H9 (cell line): ENCODE measurements at regions not wholly inside any gene's neighbourhood (a gene's known extent, or its start where the extent isn't known, plus 50 kb on each side); places are given as distances from the start of the nearest gene placed in this dataset.

Source experiments
- DNase-seq: peaks from one replicate; pipeline ENCODE4 v3.0.0-alpha.2; 2017
- H2AFZ ChIP-seq: one replicate; pipeline ENCODE4 v1.6.1; 2013; ENCODE audit warnings: mild to moderate bottlenecking, low read length, control low read depth, moderate library complexity
- H2AK5ac ChIP-seq: 2 replicates; pipeline ENCODE4 v1.6.1; 2013; ENCODE audit warnings: low read length, control low read depth, mixed read lengths; ENCODE audit not compliant: insufficient read length
- H2BK120ac ChIP-seq: one replicate; pipeline ENCODE4 v1.6.1; 2013; ENCODE audit warnings: low read depth, mild to moderate bottlenecking, low read length, control low read depth, inconsistent platforms; ENCODE audit not compliant: poor library complexity, severe bottlenecking
- H2BK12ac ChIP-seq: 2 replicates; pipeline ENCODE4 v1.6.1; 2013; ENCODE audit warnings: low read length, control low read depth, mixed read lengths, low read depth; ENCODE audit not compliant: insufficient read length
- H2BK15ac ChIP-seq: 2 replicates; pipeline ENCODE4 v1.6.1; 2013; ENCODE audit warnings: low read depth, low read length, control low read depth
- H2BK20ac ChIP-seq: one replicate; pipeline ENCODE4 v1.6.1; 2013; ENCODE audit warnings: low read depth, mild to moderate bottlenecking, low read length, control low read depth, inconsistent platforms; ENCODE audit not compliant: poor library complexity, severe bottlenecking
- H2BK5ac ChIP-seq: 2 replicates; pipeline ENCODE4 v1.6.1; 2013; ENCODE audit warnings: low read length, control low read depth, mixed read lengths; ENCODE audit not compliant: insufficient read length
- H3K14ac ChIP-seq: 2 replicates; pipeline ENCODE4 v1.6.1; 2013; ENCODE audit warnings: low read length, control low read depth; ENCODE audit not compliant: insufficient read depth
- H3K18ac ChIP-seq: 2 replicates; pipeline ENCODE4 v1.6.1; 2013; ENCODE audit warnings: low read depth, mild to moderate bottlenecking, mixed read lengths, low read length, control low read depth; ENCODE audit not compliant: insufficient read length
- H3K23ac ChIP-seq: 2 replicates; pipeline ENCODE4 v1.6.1; 2013; ENCODE audit warnings: low read length, control low read depth, mixed read lengths, low read depth; ENCODE audit not compliant: insufficient read length
- H3K23me2 ChIP-seq: 2 replicates; pipeline ENCODE4 v1.6.1; 2013; ENCODE audit warnings: low read depth, mild to moderate bottlenecking, mixed read lengths, low read length, control low read depth; ENCODE audit not compliant: insufficient read length, poor library complexity, severe bottlenecking
- H3K27ac ChIP-seq: 2 replicates; pipeline ENCODE4 v1.5.1; 2013; ENCODE audit warnings: low read length, control low read depth, mixed read lengths, low read depth; ENCODE audit not compliant: insufficient read length
- H3K27me3 ChIP-seq: 2 replicates; pipeline ENCODE4 v1.6.1; 2013; ENCODE audit warnings: low read length, control low read depth, inconsistent platforms; ENCODE audit not compliant: insufficient read depth
- H3K4ac ChIP-seq: 2 replicates; pipeline ENCODE4 v1.6.1; 2013; ENCODE audit warnings: low read depth, mild to moderate bottlenecking, control low read depth, inconsistent platforms, low read length, moderate library complexity
- H3K4me1 ChIP-seq: 2 replicates; pipeline ENCODE4 v1.6.1; 2013; ENCODE audit warnings: low read length, control low read depth, inconsistent platforms; ENCODE audit not compliant: insufficient read depth
- H3K4me2 ChIP-seq: 2 replicates; pipeline ENCODE4 v1.6.1; 2013; ENCODE audit warnings: low read length, control low read depth, mixed read lengths; ENCODE audit not compliant: insufficient read length, insufficient read depth
- H3K56ac ChIP-seq: 2 replicates; pipeline ENCODE4 v1.6.1; 2013; ENCODE audit warnings: low read depth, mild to moderate bottlenecking, mixed read lengths, low read length, control low read depth; ENCODE audit not compliant: insufficient read length
- H3K79me1 ChIP-seq: 2 replicates; pipeline ENCODE4 v1.6.1; 2013; ENCODE audit warnings: low read depth, mild to moderate bottlenecking, moderate library complexity, low read length, control low read depth, inconsistent platforms; ENCODE audit not compliant: insufficient read depth, poor library complexity, severe bottlenecking
- H3K79me2 ChIP-seq: 2 replicates; pipeline ENCODE4 v1.6.1; 2013; ENCODE audit warnings: low read length, control low read depth, inconsistent platforms; ENCODE audit not compliant: insufficient read depth
- H3K9ac ChIP-seq: 2 replicates; pipeline ENCODE4 v1.6.1; 2013; ENCODE audit warnings: low read length, control low read depth, mixed read lengths; ENCODE audit not compliant: insufficient read length; ENCODE audit errors: extremely low read depth
- H3K9me3 ChIP-seq: one replicate; pipeline ENCODE4 v1.6.1; 2013; ENCODE audit warnings: low read depth, low read length, inconsistent platforms; ENCODE audit not compliant: control insufficient read depth
- H3T11ph ChIP-seq: one replicate; pipeline ENCODE4 v1.6.1; 2013; ENCODE audit warnings: mild to moderate bottlenecking, low read length, control low read depth, inconsistent platforms
- H4K20me1 ChIP-seq: one replicate; pipeline ENCODE4 v1.6.1; 2013; ENCODE audit not compliant: control insufficient read depth, insufficient read length, insufficient read depth
- H4K5ac ChIP-seq: 2 replicates; pipeline ENCODE4 v1.6.1; 2013; ENCODE audit warnings: low read depth, mild to moderate bottlenecking, mixed read lengths, low read length, control low read depth; ENCODE audit not compliant: insufficient read length
- H4K8ac ChIP-seq: replicated peaks from 2 replicates; pipeline ENCODE4 v1.6.1; 2013; ENCODE audit warnings: low read length, control low read depth, mixed read lengths, low read depth; ENCODE audit not compliant: insufficient read length
- H4K91ac ChIP-seq: 2 replicates; pipeline ENCODE4 v1.6.1; 2013; ENCODE audit warnings: low read depth, mild to moderate bottlenecking, moderate library complexity, mixed read lengths, low read length, control low read depth; ENCODE audit not compliant: insufficient read length
- H3K27ac Mint-ChIP-seq, 3 experiments: 2 replicates in 2 of 3; 3 replicates in 1 of 3; pipeline ENCODE4 v1.8.0; 2020 to 2021; ENCODE audit warnings: mixed read lengths in 3 of 3, mild to moderate bottlenecking in 1 of 3, moderate library complexity in 1 of 3
- H3K27me3 Mint-ChIP-seq: 2 replicates; pipeline ENCODE4 v1.8.0; 2021; ENCODE audit warnings: low read depth, mild to moderate bottlenecking, moderate library complexity, mixed read lengths
- H3K36me3 Mint-ChIP-seq, 3 experiments: 2 replicates in 2 of 3; 3 replicates in 1 of 3; pipeline ENCODE4 v1.8.0; 2020 to 2021; ENCODE audit warnings: low read depth in 3 of 3, mixed read lengths in 3 of 3; ENCODE audit not compliant: insufficient read depth in 1 of 3
- H3K4me1 Mint-ChIP-seq, 2 experiments: 2 replicates each; pipeline ENCODE4 v1.8.0; 2020; ENCODE audit warnings: mixed read lengths in 2 of 2
- H3K4me3 Mint-ChIP-seq, 2 experiments: 2 replicates in 1 of 2; 3 replicates in 1 of 2; pipeline ENCODE4 v1.8.0; 2020 to 2021; ENCODE audit warnings: mild to moderate bottlenecking in 2 of 2, mixed read lengths in 2 of 2, moderate library complexity in 1 of 2
- H3K9me3 Mint-ChIP-seq, 2 experiments: 2 replicates in 1 of 2; 3 replicates in 1 of 2; pipeline ENCODE4 v1.8.0; 2020; ENCODE audit warnings: mild to moderate bottlenecking in 2 of 2, mixed read lengths in 2 of 2, moderate library complexity in 1 of 2
- WGBS: extraction: QIAGEN DNeasy Blood & Tissue Kit; methylation state at CpG from one replicate; pipeline ENCODE4 v1.1.7; 2013; ENCODE audit warnings: missing lambda C conversion rate, low lambda C conversion rate, mixed read lengths; ENCODE audit not compliant: insufficient read length; ENCODE audit errors: extremely low coverage; 5-methylcytosine and 5-hydroxymethylcytosine counted together
- TF ChIP-seq, protein P1 (sequence below): fragments of 200-600 bp; sonication (generic); conservative IDR thresholded peaks from 3 replicates; pipeline ENCODE4 v1.8.0; 2021; ENCODE audit warnings: antibody characterized with exemption, mild to moderate bottlenecking

DNA sequence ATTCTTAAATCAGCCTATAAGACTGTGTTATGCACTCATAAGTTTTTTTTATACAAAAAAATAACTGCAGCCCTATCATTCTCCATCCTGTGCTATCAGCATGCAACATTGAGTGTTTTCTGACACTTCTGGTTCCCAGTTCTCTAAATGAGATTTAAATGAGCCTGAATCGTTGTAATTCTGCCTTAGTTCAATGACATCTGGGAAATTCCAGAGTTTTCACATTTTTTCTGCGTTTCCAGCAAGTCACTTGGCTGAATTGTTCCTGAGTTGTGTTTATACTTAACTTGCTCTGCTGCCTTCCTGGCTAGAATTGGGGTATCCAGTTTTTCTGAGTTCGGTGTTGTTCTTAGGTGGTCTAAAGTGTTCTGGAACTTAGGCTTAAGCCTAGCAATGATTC, 636.1 kb upstream of the FZD8 start:
- no peak overlapping the region for H2AFZ ChIP-seq
- H3K23ac ChIP-seq, result no peak overlapping the region
- H3K4me1 Mint-ChIP-seq, result peaks cover 6 to 10% of the 10 kb centered on the region in 2 experiments
- H2BK15ac ChIP-seq, result no peak overlapping the region
- no peak overlapping the region for H3K9ac ChIP-seq
- no peak overlapping the region for H3K14ac ChIP-seq
- no peak overlapping the region for H3K27ac ChIP-seq
- H4K91ac ChIP-seq, result no peak overlapping the region
- H3K4ac ChIP-seq, result no peak overlapping the region
- H3K27me3 ChIP-seq, result no peaks in the 10 kb centered on the region
- H2BK120ac ChIP-seq, result no peak overlapping the region
- H3K9me3 Mint-ChIP-seq, result peaks cover 13 to 21% of the 10 kb centered on the region in 2 experiments
- no peaks in the 10 kb centered on the region for H3K23me2 ChIP-seq
- H3K27ac Mint-ChIP-seq, result no peak overlapping the region
- H4K8ac ChIP-seq, result no peak overlapping the region
- DNase-seq, result no peak
- no peak overlapping the region for H2AK5ac ChIP-seq
- peaks cover 0 to 9% (median 3%) of the 10 kb centered on the region in 3 experiments; a peak in 4 of 7 replicates for H3K36me3 Mint-ChIP-seq
- H3T11ph ChIP-seq, result no peak overlapping the region
- H3K4me2 ChIP-seq, result no peak overlapping the region
- H3K79me2 ChIP-seq, result no peaks in the 10 kb centered on the region
- no peak overlapping the region for H4K5ac ChIP-seq
- H3K56ac ChIP-seq, result no peak overlapping the region
- H4K20me1 ChIP-seq, result no peaks in the 10 kb centered on the region
- H2BK5ac ChIP-seq, result no peak overlapping the region
- no peak overlapping the region for H2BK12ac ChIP-seq
- no peaks in the 10 kb centered on the region for H3K79me1 ChIP-seq
- no peak overlapping the region for H3K4me3 Mint-ChIP-seq
- H3K4me1 ChIP-seq, result no peaks in the 10 kb centered on the region; the same call in 1 of the 2 replicates
- no CpG with 5 or more reads among the region's 3 CpGs for WGBS
- no peaks in the 10 kb centered on the region for H3K9me3 ChIP-seq
- no peaks in the 10 kb centered on the region for H3K27me3 Mint-ChIP-seq
- H3K18ac ChIP-seq, result no peak overlapping the region
- H2BK20ac ChIP-seq, result no peak overlapping the region
- TF ChIP-seq, protein P1, sequence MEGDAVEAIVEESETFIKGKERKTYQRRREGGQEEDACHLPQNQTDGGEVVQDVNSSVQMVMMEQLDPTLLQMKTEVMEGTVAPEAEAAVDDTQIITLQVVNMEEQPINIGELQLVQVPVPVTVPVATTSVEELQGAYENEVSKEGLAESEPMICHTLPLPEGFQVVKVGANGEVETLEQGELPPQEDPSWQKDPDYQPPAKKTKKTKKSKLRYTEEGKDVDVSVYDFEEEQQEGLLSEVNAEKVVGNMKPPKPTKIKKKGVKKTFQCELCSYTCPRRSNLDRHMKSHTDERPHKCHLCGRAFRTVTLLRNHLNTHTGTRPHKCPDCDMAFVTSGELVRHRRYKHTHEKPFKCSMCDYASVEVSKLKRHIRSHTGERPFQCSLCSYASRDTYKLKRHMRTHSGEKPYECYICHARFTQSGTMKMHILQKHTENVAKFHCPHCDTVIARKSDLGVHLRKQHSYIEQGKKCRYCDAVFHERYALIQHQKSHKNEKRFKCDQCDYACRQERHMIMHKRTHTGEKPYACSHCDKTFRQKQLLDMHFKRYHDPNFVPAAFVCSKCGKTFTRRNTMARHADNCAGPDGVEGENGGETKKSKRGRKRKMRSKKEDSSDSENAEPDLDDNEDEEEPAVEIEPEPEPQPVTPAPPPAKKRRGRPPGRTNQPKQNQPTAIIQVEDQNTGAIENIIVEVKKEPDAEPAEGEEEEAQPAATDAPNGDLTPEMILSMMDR, result no peak
